Glutamatergic neuron (in vitro differentiated cells): ENCODE measurements at regions not wholly inside any gene's neighbourhood (a gene's known extent, or its start where the extent isn't known, plus 50 kb on each side); places are given as distances from the start of the nearest gene placed in this dataset.

Source experiments
- DNase-seq: peaks from one replicate; pipeline ENCODE4 v3.0.0; 2022
- H3K27ac Mint-ChIP-seq: one replicate; pipeline ENCODE4 v1.8.0; 2020; ENCODE audit warnings: mild to moderate bottlenecking, mixed read lengths, inconsistent platforms; ENCODE audit not compliant: unreplicated experiment
- H3K27me3 Mint-ChIP-seq: one replicate; pipeline ENCODE4 v1.8.0; 2020; ENCODE audit warnings: mild to moderate bottlenecking, moderate library complexity, mixed read lengths, inconsistent platforms; ENCODE audit not compliant: unreplicated experiment
- H3K36me3 Mint-ChIP-seq: one replicate; pipeline ENCODE4 v1.8.0; 2020; ENCODE audit warnings: mild to moderate bottlenecking, mixed read lengths, inconsistent platforms; ENCODE audit not compliant: unreplicated experiment
- H3K4me1 Mint-ChIP-seq: one replicate; pipeline ENCODE4 v1.8.0; 2020; ENCODE audit warnings: mild to moderate bottlenecking, low read depth, mixed read lengths, inconsistent platforms; ENCODE audit not compliant: unreplicated experiment
- H3K4me3 Mint-ChIP-seq: one replicate; pipeline ENCODE4 v1.8.0; 2020; ENCODE audit warnings: mild to moderate bottlenecking, mixed read lengths, inconsistent platforms; ENCODE audit not compliant: unreplicated experiment
- H3K9me3 Mint-ChIP-seq: one replicate; pipeline ENCODE4 v1.8.0; 2020; ENCODE audit warnings: mild to moderate bottlenecking, moderate library complexity, mixed read lengths, inconsistent platforms; ENCODE audit not compliant: unreplicated experiment
- CTCF ChIP-seq: fragments of 200-600 bp; sonication (generic); IDR thresholded peaks from one replicate; pipeline ENCODE4 v1.5.0; 2021; ENCODE audit not compliant: partially characterized antibody, unreplicated experiment

GRCh38 chr7:56578612-56579011 lies 462.4 kb upstream of the NUPR2 start:
- TF ChIP-seq CTCF, result no peak
- Mint-ChIP-seq H3K27ac (no peak overlapping the region), H3K4me3 (no peak overlapping the region), H3K27me3 (peaks cover 2% of the 10 kb centered on the region), H3K9me3 (peaks cover 11% of the 10 kb centered on the region), H3K4me1 (no peaks in the 10 kb centered on the region), H3K36me3 (no peaks in the 10 kb centered on the region)
- DNase-seq, result no peak

GRCh38 chr7:56570968-56571367 lies 454.8 kb upstream of the NUPR2 start:
- H3K4me3 Mint-ChIP-seq, result no peak overlapping the region
- DNase-seq, result no peak
- H3K27ac Mint-ChIP-seq, result no peak overlapping the region
- no peaks in the 10 kb centered on the region for H3K36me3 Mint-ChIP-seq
- TF ChIP-seq CTCF, result no peak
- peaks cover 11% of the 10 kb centered on the region for H3K9me3 Mint-ChIP-seq
- no peaks in the 10 kb centered on the region for H3K4me1 Mint-ChIP-seq
- H3K27me3 Mint-ChIP-seq, result no peaks in the 10 kb centered on the region

GRCh38 chr7:56538541-56539429 lies 422.6 kb upstream of the NUPR2 start:
- Mint-ChIP-seq H3K36me3 (peaks cover 4% of the 10 kb centered on the region), H3K27ac (no peak overlapping the region), H3K9me3 (peaks cover 23% of the 10 kb centered on the region), H3K27me3 (peaks cover 5% of the 10 kb centered on the region), H3K4me3 (no peak overlapping the region), H3K4me1 (no peaks in the 10 kb centered on the region)
- TF ChIP-seq CTCF, result no peak
- DNase-seq, result no peak

- peaks cover 5% of the 10 kb centered on the region for H3K27me3 Mint-ChIP-seq
- no peak overlapping the region for H3K27ac Mint-ChIP-seq
- H3K4me3 Mint-ChIP-seq, result no peak overlapping the region
- H3K4me1 Mint-ChIP-seq, result no peaks in the 10 kb centered on the region
- peaks cover 19% of the 10 kb centered on the region for H3K9me3 Mint-ChIP-seq
- no peak for DNase-seq
- no peak for TF ChIP-seq CTCF
- H3K36me3 Mint-ChIP-seq, result peaks cover 4% of the 10 kb centered on the region
These were observed 421.7 kb upstream of the NUPR2 start for GRCh38 chr7:56537952-56538351.

GRCh38 chr7:56537477-56537876 lies 421.3 kb upstream of the NUPR2 start:
- Mint-ChIP-seq H3K4me1 (no peaks in the 10 kb centered on the region), H3K36me3 (peaks cover 4% of the 10 kb centered on the region), H3K27me3 (peaks cover 5% of the 10 kb centered on the region), H3K27ac (no peak overlapping the region), H3K4me3 (no peak overlapping the region), H3K9me3 (peaks cover 19% of the 10 kb centered on the region)
- TF ChIP-seq CTCF, result no peak
- no peak for DNase-seq
